NCI-H2196 (cell line): ENCODE measurements at regions not wholly inside any gene's neighbourhood (a gene's known extent, or its start where the extent isn't known, plus 50 kb on each side); places are given as distances from the start of the nearest gene placed in this dataset.
"Not testable (repeated sequence)": the region's sequence is repeated elsewhere in the genome, so short reads cannot be mapped to it uniquely, and the experiment has no call there.

Experiments
- DNase-seq: peaks from one replicate; lab custom pipeline; 2025; ENCODE audit not compliant: unreplicated experiment; lab: John Stamatoyannopoulos, UW

GRCh38 chr12:60672949-60673348 lies 1077.1 kb downstream of the SLC16A7 start:
- DNase-seq, result no peak

DNA sequence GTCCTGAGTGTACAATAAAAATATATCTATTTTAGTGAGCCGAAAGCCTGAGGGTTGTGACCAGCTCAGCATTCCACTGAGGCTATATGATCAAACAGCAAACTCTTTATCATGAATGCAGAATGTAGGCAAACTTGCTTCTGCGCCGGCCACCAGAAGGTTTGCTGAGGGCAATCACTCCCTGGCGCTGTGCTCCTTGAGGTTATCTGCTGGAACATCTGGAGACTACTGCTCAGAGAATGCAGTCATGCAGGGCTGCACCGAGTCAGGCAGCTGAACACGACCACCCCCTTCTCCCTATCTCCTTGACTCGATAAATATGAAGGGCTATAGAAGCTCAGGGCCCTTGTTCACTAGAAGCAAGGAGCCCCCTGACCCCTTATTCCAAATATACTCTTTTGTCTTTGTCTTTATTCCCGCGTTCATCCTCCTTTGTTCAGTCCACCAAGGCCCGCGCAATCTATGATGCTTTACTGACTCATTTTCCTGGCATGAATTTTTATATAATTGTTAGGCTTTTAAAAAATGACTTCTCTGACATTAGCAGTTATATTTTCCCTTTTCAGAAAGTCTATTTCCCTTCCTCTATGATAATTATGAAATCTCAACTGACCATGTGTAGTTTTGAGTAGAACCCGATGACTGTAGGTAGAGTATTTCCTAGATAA lies 1089.3 kb downstream of the SLC16A7 start:
- no peak for DNase-seq

DNA sequence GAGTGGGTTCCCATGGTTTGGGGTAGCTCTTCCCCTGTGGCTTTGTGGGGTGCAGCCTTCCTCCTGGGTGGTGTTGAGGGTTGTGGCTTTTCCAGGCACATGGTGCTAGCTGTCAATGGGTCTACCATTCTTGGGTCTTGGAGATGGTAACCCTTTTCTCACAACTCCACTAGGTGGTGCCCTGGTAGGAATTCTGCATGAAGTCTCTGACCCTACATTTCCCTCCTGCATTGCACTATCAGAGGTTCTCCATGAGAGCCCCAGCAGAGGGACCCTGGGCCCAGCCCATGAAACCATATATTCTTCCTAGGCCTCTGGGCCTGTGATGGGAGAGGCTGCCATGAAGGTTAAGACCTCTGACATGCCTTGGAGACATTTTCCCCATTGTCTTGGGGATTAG lies 1093.3 kb downstream of the SLC16A7 start:
- no peak for DNase-seq

DNA sequence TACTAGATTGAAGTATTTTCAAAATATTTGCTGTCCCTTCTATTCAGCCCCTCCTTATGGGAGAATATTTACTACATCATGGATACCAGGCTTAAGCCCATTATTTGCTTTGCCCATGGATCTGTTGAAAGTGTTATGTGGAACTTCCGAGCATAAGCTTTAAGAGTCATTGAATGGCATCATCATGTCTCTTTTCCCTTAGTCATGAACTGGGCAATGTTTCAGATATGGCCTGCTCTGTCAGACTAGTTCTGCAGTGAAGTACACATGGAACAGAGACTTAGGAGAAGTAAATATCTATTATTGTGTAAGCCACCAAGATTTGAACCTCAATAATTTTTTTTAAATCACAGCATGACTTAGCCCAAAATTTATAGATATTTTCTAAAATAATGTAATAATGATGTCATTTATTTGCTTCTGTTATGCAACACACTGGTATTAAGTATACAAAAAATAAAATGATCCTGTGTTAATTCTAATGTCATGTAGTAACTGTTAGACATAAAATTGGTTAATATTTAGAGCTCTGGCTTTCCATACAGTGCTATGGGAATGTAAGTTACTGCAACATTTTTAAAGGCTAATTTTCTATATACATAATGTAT lies 1097.3 kb downstream of the SLC16A7 start:
- DNase-seq, result no peak

GRCh38 chr12:60704171-60704914 lies 1108.5 kb downstream of the SLC16A7 start:
- DNase-seq, result no peak

GRCh38 chr12:60710246-60710645 lies 1114.4 kb downstream of the SLC16A7 start:
- DNase-seq, result no peak

- no peak for DNase-seq
These were observed 1118.5 kb downstream of the SLC16A7 start for GRCh38 chr12:60714141-60714900.

GRCh38 chr12:60724475-60724874 lies 1128.6 kb downstream of the SLC16A7 start:
- no peak for DNase-seq

DNA sequence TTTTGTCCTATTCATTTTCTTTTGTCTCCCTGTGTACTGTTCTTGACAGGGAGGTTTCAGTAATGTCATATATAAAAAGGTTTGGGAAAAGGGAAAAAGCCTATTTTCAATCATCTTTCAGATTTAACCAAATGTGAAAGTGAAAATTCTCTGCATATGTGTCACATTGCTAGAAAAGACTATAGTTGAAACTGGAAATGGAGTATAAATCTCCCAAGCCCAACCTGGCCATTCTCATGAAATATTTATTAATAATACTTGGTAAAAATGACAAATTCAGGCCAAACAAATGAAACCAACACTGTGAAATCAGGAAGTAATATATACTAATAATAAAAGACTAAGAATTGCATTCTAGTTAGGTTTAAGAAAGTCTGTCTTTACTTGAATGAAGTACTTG lies 1129.2 kb downstream of the SLC16A7 start:
- DNase-seq, result no peak

DNA sequence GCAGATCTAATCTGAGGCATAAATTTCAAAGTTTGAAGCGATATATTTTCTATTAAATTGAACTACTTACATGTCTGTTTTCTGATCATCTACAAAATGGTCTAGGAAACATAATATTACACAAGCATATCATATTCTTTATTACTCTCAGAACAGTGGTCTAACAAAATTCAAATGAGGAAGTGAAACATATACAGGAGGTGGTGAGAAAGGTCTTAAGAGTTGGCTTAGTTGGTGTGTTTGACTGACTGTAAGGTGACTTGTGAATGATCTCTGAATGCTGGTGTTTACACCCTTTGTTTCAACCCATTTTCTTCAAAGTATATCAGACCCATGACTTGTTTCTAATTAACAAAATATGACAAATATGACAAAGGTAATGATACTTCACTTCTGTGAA lies 1156.8 kb downstream of the SLC16A7 start:
- DNase-seq, result no peak

GRCh38 chr12:60758224-60758623 lies 1162.4 kb downstream of the SLC16A7 start:
- no peak for DNase-seq

DNA sequence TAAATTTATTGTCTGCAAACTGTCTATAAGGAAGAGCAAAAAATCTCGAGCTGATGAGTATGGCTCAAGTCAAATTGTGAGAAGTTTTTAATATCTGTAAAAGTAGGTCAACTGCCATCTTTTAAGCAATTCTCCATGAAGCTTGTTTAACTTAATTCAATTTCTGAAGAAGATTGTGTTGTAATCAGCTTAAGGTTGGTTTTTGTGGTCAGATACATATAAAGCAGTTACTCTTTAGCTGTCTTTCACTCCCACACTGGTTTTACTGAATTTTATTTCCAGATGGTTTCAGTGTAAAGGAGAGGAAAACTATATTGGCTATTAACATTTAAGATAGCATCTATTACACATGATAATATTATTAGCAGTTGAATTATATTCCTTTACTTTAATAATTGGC lies 1165.1 kb downstream of the SLC16A7 start:
- no peak for DNase-seq

DNA sequence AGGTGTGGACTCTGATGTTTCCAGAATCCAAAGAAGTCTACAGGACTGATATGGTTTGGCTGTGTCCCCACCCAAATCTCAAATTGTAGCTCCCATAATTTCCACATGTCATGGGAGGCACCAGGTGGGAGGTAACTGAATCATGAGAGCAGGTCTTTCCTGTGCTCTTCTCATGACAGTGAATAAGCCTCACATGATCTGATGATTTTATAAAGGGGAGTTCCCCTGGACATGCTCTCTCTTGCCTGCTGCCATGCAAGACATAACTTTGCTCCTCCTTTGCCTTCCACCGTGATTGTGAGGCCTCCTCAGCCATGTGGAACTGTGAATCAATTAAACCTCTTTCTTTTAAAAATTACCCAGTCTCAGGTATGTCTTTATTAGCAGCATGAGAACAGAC lies 1205.3 kb downstream of the SLC16A7 start:
- not testable (repeated sequence) for DNase-seq

GRCh38 chr12:60803147-60803546 lies 1207.3 kb downstream of the SLC16A7 start:
- DNase-seq, result no peak

- no peak for DNase-seq
These were observed 1209.5 kb downstream of the SLC16A7 start for GRCh38 chr12:60805364-60805763.

- DNase-seq, result no peak
These were observed 1224.0 kb downstream of the SLC16A7 start for GRCh38 chr12:60819794-60820193.

GRCh38 chr12:60822580-60822979 lies 1226.8 kb downstream of the SLC16A7 start:
- no peak for DNase-seq

- DNase-seq, result no peak
These were observed 1234.6 kb downstream of the SLC16A7 start for GRCh38 chr12:60830381-60830780.

DNA sequence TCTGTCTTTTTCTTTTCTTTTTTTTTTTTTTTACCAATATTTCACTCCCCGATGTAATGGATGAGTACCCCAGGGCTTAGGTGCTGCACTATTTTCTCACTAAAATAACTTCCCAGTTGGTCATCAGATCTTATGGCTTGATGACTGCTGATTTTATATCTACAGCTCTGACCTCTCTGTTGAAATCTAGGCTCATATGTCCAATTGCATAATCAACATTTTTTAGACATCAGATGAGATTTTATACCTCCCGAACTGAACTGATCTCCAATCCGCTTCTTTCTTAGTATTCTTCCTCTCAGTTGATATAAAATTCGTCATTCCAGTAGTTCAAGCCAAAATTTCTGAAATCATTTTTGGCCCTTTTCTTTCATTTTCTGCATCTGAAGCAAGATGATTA lies 1236.5 kb downstream of the SLC16A7 start:
- no peak for DNase-seq

GRCh38 chr12:60834372-60834771 lies 1238.5 kb downstream of the SLC16A7 start:
- DNase-seq, result no peak

GRCh38 chr12:60834806-60835205 lies 1239.0 kb downstream of the SLC16A7 start:
- no peak for DNase-seq

DNA sequence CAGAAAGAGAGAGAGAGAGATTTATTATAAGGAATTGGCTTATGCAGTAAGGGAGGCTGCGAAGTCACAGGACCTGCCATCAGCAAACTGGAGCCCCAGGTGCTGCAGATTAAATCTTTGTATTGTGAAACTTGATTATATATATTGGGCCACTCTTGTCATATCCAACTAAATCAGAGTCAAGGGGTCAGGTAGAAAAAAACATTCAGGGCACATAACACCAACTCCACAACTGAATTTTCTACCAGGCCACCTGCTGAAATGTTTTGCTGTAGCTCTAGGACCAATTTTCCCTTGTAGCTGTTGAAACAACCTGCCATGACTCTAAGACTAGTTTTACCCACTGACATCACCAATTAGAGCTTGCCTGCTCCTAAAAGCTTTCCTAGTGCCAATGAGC lies 1240.8 kb downstream of the SLC16A7 start:
- DNase-seq, result no peak
